Progenitor cell of endocrine pancreas (in vitro differentiated cells): ENCODE measurements at regions not wholly inside any gene's neighbourhood (a gene's known extent, or its start where the extent isn't known, plus 50 kb on each side); places are given as distances from the start of the nearest gene placed in this dataset.

Experiments used
- DNase-seq: peaks from one replicate; pipeline ENCODE4 v3.0.0; 2021; ENCODE audit warnings: low spot score; ENCODE audit not compliant: unreplicated experiment
- H3K27ac Mint-ChIP-seq: 2 replicates; pipeline ENCODE4 v1.8.0; 2021; ENCODE audit warnings: mild to moderate bottlenecking, moderate library complexity, mixed read lengths
- H3K27me3 Mint-ChIP-seq: 2 replicates; pipeline ENCODE4 v1.8.0; 2021; ENCODE audit warnings: mixed read lengths
- H3K36me3 Mint-ChIP-seq: 2 replicates; pipeline ENCODE4 v1.8.0; 2022; ENCODE audit warnings: mixed read lengths; ENCODE audit not compliant: insufficient read depth
- H3K4me1 Mint-ChIP-seq: 2 replicates; pipeline ENCODE4 v1.8.0; 2021; ENCODE audit warnings: low read depth, mixed read lengths
- H3K4me3 Mint-ChIP-seq: 2 replicates; pipeline ENCODE4 v1.8.0; 2021; ENCODE audit warnings: low read depth, mild to moderate bottlenecking, moderate library complexity, mixed read lengths
- H3K9me3 Mint-ChIP-seq: 2 replicates; pipeline ENCODE4 v1.8.0; 2021; ENCODE audit warnings: low read depth, mixed read lengths
- CTCF ChIP-seq: fragments of 200-600 bp; sonication (generic); IDR thresholded peaks from one replicate; pipeline ENCODE4 v1.5.0; 2021; ENCODE audit warnings: antibody characterized with exemption, mild to moderate bottlenecking; ENCODE audit not compliant: unreplicated experiment

GRCh38 chr7:21113609-21114415 is 314.1 kb upstream of the SP4 start:
- no peak overlapping the region for H3K4me3 Mint-ChIP-seq
- H3K27ac Mint-ChIP-seq: no peak overlapping the region
- no peaks in the 10 kb centered on the region for H3K36me3 Mint-ChIP-seq
- TF ChIP-seq CTCF: no peak
- no peak for DNase-seq
- no peaks in the 10 kb centered on the region for H3K4me1 Mint-ChIP-seq
- H3K27me3 Mint-ChIP-seq: peaks cover 14% of the 10 kb centered on the region
- no peaks in the 10 kb centered on the region for H3K9me3 Mint-ChIP-seq

GRCh38 chr7:21123586-21123985 is 304.3 kb upstream of the SP4 start:
- Mint-ChIP-seq H3K9me3 (no peaks in the 10 kb centered on the region), H3K36me3 (no peaks in the 10 kb centered on the region), H3K4me3 (no peak overlapping the region), H3K27me3 (no peaks in the 10 kb centered on the region), H3K27ac (no peak overlapping the region), H3K4me1 (peaks cover 3% of the 10 kb centered on the region)
- DNase-seq: no peak
- no peak for TF ChIP-seq CTCF

- peaks cover 3% of the 10 kb centered on the region for H3K4me1 Mint-ChIP-seq
- peaks cover 9% of the 10 kb centered on the region for H3K27me3 Mint-ChIP-seq
- H3K27ac Mint-ChIP-seq: no peak overlapping the region
- TF ChIP-seq CTCF: no peak
- no peak overlapping the region for H3K4me3 Mint-ChIP-seq
- H3K36me3 Mint-ChIP-seq: no peaks in the 10 kb centered on the region
- DNase-seq: no peak
- H3K9me3 Mint-ChIP-seq: no peaks in the 10 kb centered on the region
Measured at GRCh38 chr7:21125297-21125696, 302.6 kb upstream of the SP4 start.

GRCh38 chr7:21128062-21128817 is 299.6 kb upstream of the SP4 start:
- no peak for TF ChIP-seq CTCF
- no peaks in the 10 kb centered on the region for H3K9me3 Mint-ChIP-seq
- no peak overlapping the region for H3K4me3 Mint-ChIP-seq
- no peak overlapping the region for H3K27ac Mint-ChIP-seq
- peaks cover 9% of the 10 kb centered on the region for H3K27me3 Mint-ChIP-seq
- no peak for DNase-seq
- H3K36me3 Mint-ChIP-seq: no peaks in the 10 kb centered on the region
- H3K4me1 Mint-ChIP-seq: peaks cover 3% of the 10 kb centered on the region

GRCh38 chr7:21131897-21132296 is 296.0 kb upstream of the SP4 start:
- Mint-ChIP-seq H3K27ac (no peak overlapping the region), H3K27me3 (peaks cover 9% of the 10 kb centered on the region), H3K9me3 (peaks cover 8% of the 10 kb centered on the region)

More at GRCh38 chr7:21131897-21132296, 296.0 kb upstream of the SP4 start:
- Mint-ChIP-seq H3K4me1 (peaks cover 1% of the 10 kb centered on the region), H3K4me3 (no peak overlapping the region), H3K36me3 (no peaks in the 10 kb centered on the region)
- TF ChIP-seq CTCF: no peak
- no peak for DNase-seq
